SKM-1 (cell line): ENCODE measurements at regions not wholly inside any gene's neighbourhood (a gene's known extent, or its start where the extent isn't known, plus 50 kb on each side); places are given as distances from the start of the nearest gene placed in this dataset.

Experiments
- DNase-seq: peaks from one replicate; lab custom pipeline; 2025; ENCODE audit not compliant: unreplicated experiment; lab: John Stamatoyannopoulos, UW

DNA sequence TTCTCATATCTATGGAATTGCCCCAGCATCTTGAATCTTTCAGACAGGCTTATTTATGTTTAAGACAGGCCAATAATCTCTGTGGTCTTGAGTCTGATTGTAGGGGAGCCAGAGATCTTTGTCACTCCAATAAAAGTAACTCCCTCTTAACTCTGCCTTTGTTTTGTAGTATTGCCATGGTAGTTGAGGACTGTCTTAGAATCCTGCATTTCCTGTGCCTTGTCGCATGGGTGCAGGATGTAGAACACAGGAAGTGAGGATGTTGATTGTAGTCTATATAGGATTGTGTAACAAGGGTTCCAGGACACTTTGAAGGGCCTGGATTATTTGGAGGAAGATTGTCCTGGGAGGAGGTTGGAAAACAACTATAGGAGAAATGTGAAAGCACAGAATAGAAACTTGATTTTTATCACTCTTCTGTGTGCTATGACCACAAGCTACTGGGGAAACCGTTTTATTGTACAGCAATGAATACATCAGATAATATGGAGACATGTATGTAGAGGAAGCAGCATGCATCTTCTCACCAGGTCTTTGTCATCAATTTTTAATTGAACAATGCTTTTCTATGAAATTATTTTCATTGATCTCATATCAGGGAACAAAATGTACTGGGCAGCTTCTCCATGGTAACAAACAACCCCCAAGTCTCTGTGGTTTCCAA, 411.7 kb downstream of the FGF9 start:
- DNase-seq, result no peak

- no peak for DNase-seq
Measured at GRCh38 chr13:22085001-22085400, 414.1 kb downstream of the FGF9 start.

DNA sequence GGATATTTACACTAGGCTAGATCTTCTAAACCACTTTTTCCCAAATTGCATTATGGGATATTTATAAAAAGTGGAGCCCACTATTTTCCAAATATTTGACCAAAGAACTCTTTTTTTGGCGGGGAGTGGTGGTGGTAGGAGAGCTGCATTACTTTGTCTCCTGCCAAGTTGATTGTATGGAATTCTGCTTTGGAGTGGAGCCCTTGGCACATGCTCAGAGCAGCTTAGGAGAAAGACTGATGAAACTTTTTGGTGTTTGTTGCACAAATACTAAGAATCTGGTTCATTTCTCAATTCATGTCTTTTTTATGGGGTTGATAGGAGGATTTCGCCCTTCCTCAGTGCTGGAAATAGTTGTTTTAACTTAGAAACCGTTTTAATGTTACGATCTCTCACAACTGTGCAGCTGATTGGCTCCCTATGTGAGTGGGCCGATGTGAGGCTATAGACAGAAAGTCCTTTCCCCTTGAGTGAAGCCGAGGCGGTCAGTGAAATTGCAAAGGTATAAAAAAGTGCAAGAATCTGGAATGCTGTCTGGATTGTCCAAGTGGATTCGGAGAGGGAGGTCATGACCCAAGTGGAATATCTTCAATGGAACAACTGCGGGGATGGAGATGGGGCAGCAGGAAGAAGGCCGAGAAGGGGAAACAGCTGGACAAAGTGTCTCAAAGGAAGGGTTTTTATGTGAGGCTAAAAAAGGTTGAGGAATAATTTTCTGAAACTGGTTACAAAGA, 415.9 kb downstream of the FGF9 start:
- no peak for DNase-seq

DNA sequence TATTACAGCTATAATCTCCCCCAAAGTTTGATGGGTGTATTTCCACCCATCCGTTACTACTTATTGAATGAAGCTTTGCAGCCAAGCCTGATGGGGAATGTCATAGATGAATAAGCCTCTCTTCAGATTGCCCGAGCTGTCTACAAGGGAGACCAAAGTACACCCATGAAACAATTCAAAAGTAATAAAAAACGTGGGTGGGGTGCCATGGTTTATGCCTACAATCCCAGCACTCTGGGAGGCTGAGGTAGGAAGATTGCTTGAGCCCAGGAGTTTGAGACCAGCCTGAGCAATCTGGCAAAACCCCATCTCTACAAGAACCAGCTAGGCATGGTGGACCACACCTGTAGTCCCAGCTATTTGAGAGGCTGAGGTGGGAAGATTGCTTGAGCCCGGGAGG, 419.2 kb downstream of the FGF9 start:
- no peak for DNase-seq

DNA sequence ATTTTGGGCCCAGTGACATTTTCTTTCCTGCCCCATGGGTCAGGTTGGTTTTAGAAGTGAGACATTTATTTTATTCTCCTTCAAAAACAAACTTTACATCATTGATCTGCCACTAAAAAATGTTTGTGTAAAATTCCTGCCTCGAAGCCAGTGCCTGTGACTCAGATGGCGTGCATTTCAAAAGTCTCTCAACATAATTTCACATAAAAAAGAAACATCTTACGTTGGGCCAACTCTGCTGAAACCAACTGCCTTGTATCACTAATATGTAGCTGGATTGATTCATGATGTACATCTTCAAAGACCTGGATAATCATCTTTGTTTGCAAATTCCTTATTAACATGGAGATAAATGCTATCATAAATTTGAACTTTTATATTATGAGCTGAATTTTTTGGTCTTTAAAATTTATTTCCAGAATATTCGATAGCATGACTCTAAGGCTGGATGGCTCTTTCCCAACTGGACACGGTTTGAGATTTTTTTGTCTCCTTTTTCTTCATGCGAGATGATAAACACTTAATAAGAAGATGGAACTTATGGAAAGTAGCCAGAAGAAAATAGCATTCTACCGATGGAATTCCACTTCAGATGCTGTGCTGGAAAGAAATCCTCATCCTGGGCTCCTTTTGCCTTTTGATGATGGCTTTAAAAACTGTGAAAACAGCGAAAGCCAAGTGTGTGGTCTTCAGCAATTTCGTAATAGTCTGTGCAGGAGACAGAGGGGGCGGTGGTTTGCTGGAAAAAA, 420.5 kb downstream of the FGF9 start:
- DNase-seq, result no peak

- DNase-seq, result no peak
Measured at GRCh38 chr13:22091971-22092300, 421.1 kb downstream of the FGF9 start.

DNA sequence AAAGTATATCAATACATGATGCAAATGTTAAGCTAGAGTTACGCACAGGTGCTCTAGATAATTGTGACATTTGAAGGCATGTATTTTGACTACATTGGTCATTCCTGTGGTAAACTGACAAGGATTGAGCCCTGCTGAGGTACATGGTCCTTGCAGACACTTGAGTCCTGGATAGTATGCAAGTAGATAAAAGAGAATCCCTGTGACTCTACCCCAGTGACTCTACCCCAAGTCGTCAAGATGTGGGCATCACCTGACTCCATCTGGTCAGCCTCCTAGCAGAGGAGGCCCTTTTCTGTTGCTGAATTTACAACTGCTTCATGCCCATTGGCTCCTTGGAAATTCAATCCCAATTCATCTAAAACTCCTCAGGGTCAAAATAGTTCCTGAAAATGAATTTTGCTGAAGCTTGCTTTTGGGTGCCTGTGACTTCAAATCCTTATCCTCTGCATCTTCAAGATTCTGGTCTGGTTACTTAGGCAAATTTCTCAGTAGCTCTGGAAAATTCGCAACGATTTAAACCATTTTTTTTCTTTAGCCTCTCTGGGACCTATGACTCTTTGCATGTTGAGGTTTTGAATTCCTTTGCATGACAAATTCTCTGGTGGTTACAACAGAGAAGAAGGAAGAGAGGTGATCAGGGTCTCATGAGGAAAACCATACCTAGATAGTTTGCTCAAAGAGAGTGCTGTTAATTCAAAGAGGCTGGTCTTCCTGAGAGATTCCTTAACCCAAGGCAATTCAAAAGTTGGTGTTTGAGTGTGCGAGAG, 422.1 kb downstream of the FGF9 start:
- no peak for DNase-seq

DNA sequence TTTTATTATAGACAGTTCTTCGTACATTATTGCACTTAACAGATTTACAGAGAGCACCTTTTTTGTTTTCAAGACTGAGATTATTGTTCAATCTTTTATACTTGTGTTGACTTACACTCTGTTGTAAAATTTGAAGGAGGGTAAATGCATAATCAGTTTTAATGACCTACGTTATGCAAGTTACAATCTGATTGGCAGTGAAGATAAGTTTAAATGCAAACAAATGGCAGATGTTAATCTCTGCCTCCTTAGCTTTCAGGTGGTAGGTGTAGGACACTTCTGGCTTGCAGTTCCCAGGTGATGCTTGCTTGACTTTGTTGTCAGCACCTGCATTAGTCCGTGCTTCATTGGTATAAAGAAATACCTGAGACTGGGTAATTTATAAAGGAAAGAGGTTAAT, 424.9 kb downstream of the FGF9 start:
- DNase-seq, result no peak

DNA sequence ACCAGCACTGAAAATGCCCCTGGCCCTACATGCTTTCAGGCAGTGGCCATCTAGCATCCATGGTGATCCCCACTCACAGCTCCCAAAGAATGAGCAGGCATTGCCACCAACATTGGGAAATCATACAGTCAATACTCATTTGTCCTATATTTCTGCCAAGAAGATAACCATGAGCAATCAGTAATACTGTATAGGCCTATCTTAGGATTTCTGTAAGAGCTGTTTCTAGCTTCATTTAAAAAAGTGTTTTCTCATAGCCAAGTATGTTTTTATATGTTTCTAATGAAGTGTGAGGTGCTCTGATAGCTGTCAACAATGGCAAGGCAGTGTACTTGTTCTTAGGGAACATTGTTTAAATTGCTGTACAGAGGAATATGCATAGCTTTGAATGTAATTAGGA, 428.7 kb downstream of the FGF9 start:
- no peak for DNase-seq

GRCh38 chr13:22102271-22102670, 431.4 kb downstream of the FGF9 start:
- no peak for DNase-seq

DNA sequence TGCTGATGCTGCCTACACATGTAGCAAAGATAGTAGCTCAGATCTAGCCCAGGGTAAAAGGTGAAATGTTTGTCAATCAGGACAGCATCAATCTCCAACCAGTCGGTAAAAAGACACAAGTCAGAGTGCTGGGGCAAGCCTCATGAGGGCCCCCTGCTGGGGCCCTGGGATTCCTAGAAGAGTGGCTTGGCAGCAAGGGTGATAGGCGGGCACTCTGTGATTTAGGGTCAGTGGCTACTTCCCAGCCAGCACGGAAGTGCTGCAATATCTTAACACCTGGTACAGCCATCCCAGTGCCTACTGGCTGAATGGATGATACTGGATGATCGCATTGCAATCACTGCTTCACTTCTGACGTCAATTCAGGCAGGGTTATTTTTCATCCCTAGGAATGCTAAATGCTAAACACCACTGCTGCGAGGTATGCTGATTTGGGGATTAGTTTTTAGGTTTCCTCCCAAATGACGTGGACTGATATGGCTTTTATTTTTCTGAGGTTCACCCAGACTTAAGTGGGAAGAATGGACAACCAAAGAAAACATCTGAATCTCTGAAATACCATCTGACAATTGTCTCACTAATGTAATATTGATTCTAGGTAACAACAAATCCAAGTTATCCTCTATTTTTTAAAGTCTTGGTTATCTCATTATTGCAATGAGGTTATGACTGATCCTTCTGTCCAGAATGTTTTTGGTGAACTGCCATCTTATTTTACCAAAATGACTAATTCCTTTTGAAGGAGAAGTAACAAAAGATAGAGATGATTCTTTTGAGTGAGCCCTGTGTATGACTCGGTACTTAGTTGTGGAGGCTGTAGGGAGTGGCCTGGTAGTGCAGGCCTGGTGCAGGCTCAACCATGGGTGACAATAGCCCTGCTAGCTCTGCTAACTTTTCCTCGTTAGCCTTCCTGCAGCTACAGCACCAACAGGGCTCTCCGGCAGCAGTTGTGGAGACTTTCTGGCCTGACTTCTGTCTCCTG, 432.5 kb downstream of the FGF9 start:
- DNase-seq, result no peak

DNA sequence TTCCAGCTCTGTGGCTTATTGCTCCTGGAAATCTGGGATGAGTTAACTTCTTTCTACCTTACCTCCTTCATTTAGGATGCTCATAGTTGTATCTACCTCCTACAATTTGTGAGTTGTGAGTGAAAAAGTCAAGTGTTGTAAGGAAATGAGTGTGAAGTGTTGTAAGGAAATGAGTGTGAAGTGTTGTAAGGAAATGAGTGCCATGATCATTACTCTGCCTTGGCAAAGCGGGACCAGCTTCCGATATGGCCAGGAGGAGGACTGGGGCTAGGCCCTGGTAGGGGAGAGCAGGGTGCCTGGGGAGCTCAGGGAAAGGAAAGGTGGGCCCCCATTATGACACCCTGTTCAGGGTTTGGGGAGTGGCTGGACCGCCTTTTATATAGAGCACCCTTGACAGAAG, 435.2 kb downstream of the FGF9 start:
- no peak for DNase-seq

DNA sequence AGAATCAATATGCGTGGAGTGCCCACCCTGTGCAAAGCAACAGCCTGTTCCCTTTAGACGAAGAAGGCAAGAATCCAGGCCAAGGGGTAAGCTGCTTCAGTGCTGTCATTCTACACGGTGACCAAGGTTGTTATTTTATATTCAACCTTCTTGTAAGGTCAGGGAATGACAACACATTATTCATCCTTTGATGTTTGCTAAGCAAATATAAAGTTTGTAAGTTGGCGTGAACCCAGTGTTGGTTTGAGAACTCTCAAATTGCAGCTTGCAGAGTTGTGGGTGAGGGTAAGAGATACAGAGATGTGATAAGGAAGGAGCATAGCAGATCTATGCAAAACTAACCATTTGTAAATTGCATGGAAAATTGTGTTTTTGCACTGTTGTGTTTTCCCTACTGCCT, 436.7 kb downstream of the FGF9 start:
- no peak for DNase-seq

DNA sequence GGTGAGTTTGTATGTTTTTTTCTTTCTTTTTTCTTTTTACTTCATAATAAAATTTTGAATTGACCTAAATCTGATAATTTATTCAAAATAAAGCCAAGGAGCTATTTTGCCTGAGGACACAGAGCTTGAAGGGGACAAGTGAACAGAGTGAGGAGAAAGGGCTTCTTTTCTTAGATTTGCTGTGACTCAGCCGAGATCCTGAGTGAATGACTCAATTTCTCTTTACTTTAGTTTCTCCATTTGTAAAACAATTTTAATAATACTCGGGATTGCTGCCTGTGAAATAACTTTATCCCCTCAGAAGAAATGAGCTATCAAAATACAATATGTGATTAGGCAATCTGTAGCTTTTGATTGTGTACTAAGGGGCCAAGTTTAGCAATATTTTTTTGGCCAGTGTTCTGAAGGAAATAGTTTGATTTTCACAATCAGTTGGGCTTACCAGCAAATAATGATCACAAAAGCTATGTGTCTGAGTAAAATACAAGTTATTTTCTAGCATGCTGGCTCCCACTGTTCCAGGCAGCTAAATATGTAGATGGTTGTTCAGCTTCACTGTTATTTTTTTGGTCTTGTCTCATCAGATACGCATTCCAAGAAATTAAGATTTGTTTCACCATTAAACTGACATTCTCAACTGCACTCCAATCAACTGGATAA, 437.5 kb downstream of the FGF9 start:
- no peak for DNase-seq

- no peak for DNase-seq
Measured at GRCh38 chr13:22108979-22109378, 438.1 kb downstream of the FGF9 start.

DNA sequence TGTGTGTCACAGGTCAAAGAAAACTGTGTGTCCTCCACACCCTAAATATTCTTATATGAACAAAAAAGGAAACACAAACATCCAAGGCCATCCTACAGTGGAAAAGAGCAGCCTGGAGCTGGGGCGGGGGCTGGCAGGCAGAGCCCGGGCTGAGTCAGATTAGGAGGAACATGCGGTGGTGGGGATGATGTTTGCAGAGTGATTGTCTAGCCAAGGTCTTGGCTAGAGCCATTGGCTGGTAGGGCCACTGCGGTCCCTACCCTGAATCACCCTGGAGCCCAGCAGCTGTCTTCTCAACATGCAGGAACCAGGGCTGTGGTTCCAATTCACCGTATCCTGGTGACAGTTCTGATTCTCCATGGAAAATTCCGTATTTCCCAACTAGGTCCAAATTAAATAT, 439.5 kb downstream of the FGF9 start:
- DNase-seq, result no peak

DNA sequence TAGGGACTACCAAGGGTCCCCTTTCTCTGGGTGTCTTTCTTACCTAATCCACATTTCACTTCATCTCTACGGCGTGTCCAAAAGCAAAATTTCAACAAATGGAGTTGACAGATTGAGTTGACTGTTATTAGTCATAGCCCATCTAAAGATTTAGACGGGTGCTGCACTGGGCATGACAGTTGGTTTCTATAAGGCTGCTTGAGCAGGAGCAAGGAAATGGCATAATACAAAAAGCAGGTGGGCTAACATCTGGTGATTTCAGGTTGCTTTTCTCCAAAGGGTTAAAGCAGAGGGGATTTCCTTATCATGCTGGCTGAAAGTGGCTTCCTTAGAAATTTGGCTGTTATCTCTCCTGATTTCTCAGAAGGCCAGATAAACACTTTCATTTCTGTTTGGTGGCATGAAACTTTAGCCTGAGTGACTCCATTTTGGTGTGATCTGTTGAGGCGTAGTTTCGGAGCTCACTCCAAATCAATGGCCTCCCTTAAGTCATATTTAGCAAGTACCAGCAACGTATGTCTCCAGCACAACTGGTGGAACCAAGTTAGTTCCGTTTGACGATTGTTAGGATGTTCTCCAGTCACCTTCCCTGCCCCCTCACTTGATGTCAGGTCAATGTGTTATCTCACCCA, 440.4 kb downstream of the FGF9 start:
- no peak for DNase-seq

- no peak for DNase-seq
Measured at GRCh38 chr13:22111961-22112360, 441.1 kb downstream of the FGF9 start.

DNA sequence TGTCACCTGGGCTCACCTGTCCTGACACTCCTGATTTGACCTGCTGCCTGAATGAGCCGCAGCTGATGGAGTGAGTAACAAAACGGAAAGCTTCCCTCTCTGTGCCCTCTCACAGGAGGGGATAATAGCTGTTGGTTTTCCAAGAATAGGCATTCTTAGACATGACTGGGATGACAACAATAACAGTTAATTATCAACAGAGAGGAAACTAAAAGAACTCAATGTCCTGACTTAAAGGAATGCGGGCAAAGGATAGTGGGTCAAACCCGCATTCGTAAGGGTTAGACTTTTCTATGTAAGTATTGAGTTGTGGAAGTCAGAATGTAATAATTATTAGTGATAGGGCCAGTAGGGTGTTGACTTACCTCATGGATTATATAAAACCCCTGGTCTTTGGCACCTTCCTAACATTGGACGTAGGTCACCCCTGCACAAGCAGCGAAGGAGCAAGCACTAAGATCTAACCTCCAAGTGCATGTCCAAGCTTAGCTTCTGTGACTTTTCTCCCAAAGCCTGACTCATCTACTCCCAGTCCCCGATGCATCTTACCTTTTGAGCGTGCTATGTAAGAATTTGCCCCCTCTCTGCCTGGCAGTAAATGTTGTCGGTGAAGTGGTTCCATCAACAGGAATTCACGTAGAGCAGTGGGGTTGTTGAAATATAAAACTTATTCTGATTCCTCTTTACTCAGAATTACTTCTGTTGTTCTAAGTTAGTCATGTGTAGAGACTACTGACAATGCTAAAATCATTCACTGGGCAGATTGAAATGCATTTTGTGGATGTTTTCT, 442.3 kb downstream of the FGF9 start:
- no peak for DNase-seq
